ENCODE measurements at regions not wholly inside any gene's neighbourhood (a gene's known extent, or its start where the extent isn't known, plus 50 kb on each side); places are given as distances from the start of the nearest gene placed in this dataset.
A peak's percentile ranks its signal among the peaks of the same experiment; 100 is the strongest.

- Histone ChIP-seq H3K4me1 (ENCODE audit: insufficient read depth, insufficient read length) (no peaks in the 10 kb centered on the region), H3K27me3 (ENCODE audit: insufficient read depth, insufficient read length) (no peaks in the 10 kb centered on the region), H3K9me3 (ENCODE audit: insufficient read depth, low read length) (no peaks in the 10 kb centered on the region), H3K9ac (ENCODE audit: insufficient read length, low read depth) (no peak overlapping the region), H3K4me3 (ENCODE audit: insufficient read length, low read depth) (no peak overlapping the region), H3K36me3 (ENCODE audit: insufficient read depth, insufficient read length, low read length) (no peaks in the 10 kb centered on the region)
- DNase-seq (ENCODE audit: low read depth, low spot score), result no peak
- TF ChIP-seq ZNF274 (IDR thresholded peaks at IDR 0.05; ENCODE audit: low read depth, low read length) (no peak), YY1 (IDR thresholded peaks at IDR 0.05; ENCODE audit: insufficient read depth, insufficient read length) (no peak), SUZ12 (IDR thresholded peaks at IDR 0.05; ENCODE audit: extremely low read depth, insufficient read depth, insufficient read length) (no peak)
Observed at GRCh38 chr4:149995134-149995756, 83.0 kb upstream of the DCLK2 start.

- H3K4me1 ChIP-seq (ENCODE audit: insufficient read depth, insufficient read length), result no peaks in the 10 kb centered on the region
- H3K36me3 ChIP-seq (ENCODE audit: insufficient read depth, insufficient read length, low read length), result no peaks in the 10 kb centered on the region
- no peak for TF ChIP-seq YY1 (IDR thresholded peaks at IDR 0.05; ENCODE audit: insufficient read depth, insufficient read length)
- TF ChIP-seq SUZ12 (IDR thresholded peaks at IDR 0.05; ENCODE audit: extremely low read depth, insufficient read depth, insufficient read length), result no peak
- TF ChIP-seq ZNF274 (IDR thresholded peaks at IDR 0.05; ENCODE audit: low read depth, low read length), result no peak
- no peak overlapping the region for H3K9ac ChIP-seq (ENCODE audit: insufficient read length, low read depth)
- no peak overlapping the region for H3K4me3 ChIP-seq (ENCODE audit: insufficient read length, low read depth)
- no peaks in the 10 kb centered on the region for H3K27me3 ChIP-seq (ENCODE audit: insufficient read depth, insufficient read length)
- no peaks in the 10 kb centered on the region for H3K9me3 ChIP-seq (ENCODE audit: insufficient read depth, low read length)
- DNase-seq (ENCODE audit: low read depth, low spot score), result no peak
Observed at GRCh38 chr4:149997881-149998421, 80.3 kb upstream of the DCLK2 start.

GRCh38 chr4:149999485-150000074, 78.7 kb upstream of the DCLK2 start:
- TF ChIP-seq ZNF274 (IDR thresholded peaks at IDR 0.05; ENCODE audit: low read depth, low read length) (no peak), YY1 (IDR thresholded peaks at IDR 0.05; ENCODE audit: insufficient read depth, insufficient read length) (no peak), SUZ12 (IDR thresholded peaks at IDR 0.05; ENCODE audit: extremely low read depth, insufficient read depth, insufficient read length) (no peak)
- Histone ChIP-seq H3K27me3 (ENCODE audit: insufficient read depth, insufficient read length) (no peaks in the 10 kb centered on the region), H3K9me3 (ENCODE audit: insufficient read depth, low read length) (no peaks in the 10 kb centered on the region), H3K36me3 (ENCODE audit: insufficient read depth, insufficient read length, low read length) (no peaks in the 10 kb centered on the region), H3K9ac (ENCODE audit: insufficient read length, low read depth) (no peak overlapping the region), H3K4me1 (ENCODE audit: insufficient read depth, insufficient read length) (no peaks in the 10 kb centered on the region), H3K4me3 (ENCODE audit: insufficient read length, low read depth) (no peak overlapping the region)
- peak; percentile 15 for DNase-seq (ENCODE audit: low read depth, low spot score)

- Histone ChIP-seq H3K9ac (ENCODE audit: insufficient read length, low read depth) (no peak overlapping the region), H3K9me3 (ENCODE audit: insufficient read depth, low read length) (no peaks in the 10 kb centered on the region), H3K4me1 (ENCODE audit: insufficient read depth, insufficient read length) (no peaks in the 10 kb centered on the region), H3K4me3 (ENCODE audit: insufficient read length, low read depth) (no peak overlapping the region), H3K27me3 (ENCODE audit: insufficient read depth, insufficient read length) (no peaks in the 10 kb centered on the region), H3K36me3 (ENCODE audit: insufficient read depth, insufficient read length, low read length) (no peaks in the 10 kb centered on the region)
- TF ChIP-seq ZNF274 (IDR thresholded peaks at IDR 0.05; ENCODE audit: low read depth, low read length) (no peak), SUZ12 (IDR thresholded peaks at IDR 0.05; ENCODE audit: extremely low read depth, insufficient read depth, insufficient read length) (no peak)
- DNase-seq (ENCODE audit: low read depth, low spot score), result no peak
Observed at GRCh38 chr4:150001815-150002214, 76.4 kb upstream of the DCLK2 start.

GRCh38 chr4:150002561-150002960, 75.7 kb upstream of the DCLK2 start:
- no peak overlapping the region for H3K9ac ChIP-seq (ENCODE audit: insufficient read length, low read depth)
- no peak for TF ChIP-seq ZNF274 (IDR thresholded peaks at IDR 0.05; ENCODE audit: low read depth, low read length)
- TF ChIP-seq YY1 (IDR thresholded peaks at IDR 0.05; ENCODE audit: insufficient read depth, insufficient read length), result no peak
- no peak for TF ChIP-seq SUZ12 (IDR thresholded peaks at IDR 0.05; ENCODE audit: extremely low read depth, insufficient read depth, insufficient read length)
- no peak overlapping the region for H3K4me3 ChIP-seq (ENCODE audit: insufficient read length, low read depth)
- H3K36me3 ChIP-seq (ENCODE audit: insufficient read depth, insufficient read length, low read length), result no peaks in the 10 kb centered on the region
- no peaks in the 10 kb centered on the region for H3K9me3 ChIP-seq (ENCODE audit: insufficient read depth, low read length)
- no peak for DNase-seq (ENCODE audit: low read depth, low spot score)
- no peaks in the 10 kb centered on the region for H3K27me3 ChIP-seq (ENCODE audit: insufficient read depth, insufficient read length)
- H3K4me1 ChIP-seq (ENCODE audit: insufficient read depth, insufficient read length), result no peaks in the 10 kb centered on the region

GRCh38 chr4:150004481-150004880, 73.8 kb upstream of the DCLK2 start:
- TF ChIP-seq YY1 (IDR thresholded peaks at IDR 0.05; ENCODE audit: insufficient read depth, insufficient read length) (no peak), ZNF274 (IDR thresholded peaks at IDR 0.05; ENCODE audit: low read depth, low read length) (no peak), SUZ12 (IDR thresholded peaks at IDR 0.05; ENCODE audit: extremely low read depth, insufficient read depth, insufficient read length) (no peak)
- Histone ChIP-seq H3K4me3 (ENCODE audit: insufficient read length, low read depth) (no peak overlapping the region), H3K36me3 (ENCODE audit: insufficient read depth, insufficient read length, low read length) (no peaks in the 10 kb centered on the region), H3K27me3 (ENCODE audit: insufficient read depth, insufficient read length) (no peaks in the 10 kb centered on the region), H3K9me3 (ENCODE audit: insufficient read depth, low read length) (no peaks in the 10 kb centered on the region), H3K4me1 (ENCODE audit: insufficient read depth, insufficient read length) (no peaks in the 10 kb centered on the region), H3K9ac (ENCODE audit: insufficient read length, low read depth) (no peak overlapping the region)
- no peak for DNase-seq (ENCODE audit: low read depth, low spot score)

- Histone ChIP-seq H3K36me3 (ENCODE audit: insufficient read depth, insufficient read length, low read length) (no peaks in the 10 kb centered on the region), H3K27me3 (ENCODE audit: insufficient read depth, insufficient read length) (no peaks in the 10 kb centered on the region), H3K4me1 (ENCODE audit: insufficient read depth, insufficient read length) (no peaks in the 10 kb centered on the region), H3K9me3 (ENCODE audit: insufficient read depth, low read length) (no peaks in the 10 kb centered on the region), H3K9ac (ENCODE audit: insufficient read length, low read depth) (no peak overlapping the region), H3K4me3 (ENCODE audit: insufficient read length, low read depth) (no peak overlapping the region)
- DNase-seq (ENCODE audit: low read depth, low spot score), result no peak
- TF ChIP-seq YY1 (IDR thresholded peaks at IDR 0.05; ENCODE audit: insufficient read depth, insufficient read length), result no peak
- TF ChIP-seq SUZ12 (IDR thresholded peaks at IDR 0.05; ENCODE audit: extremely low read depth, insufficient read depth, insufficient read length), result no peak
- TF ChIP-seq ZNF274 (IDR thresholded peaks at IDR 0.05; ENCODE audit: low read depth, low read length), result no peak
Observed at GRCh38 chr4:150005537-150005936, 72.7 kb upstream of the DCLK2 start.
